PC-9 (cell line): ENCODE measurements at regions not wholly inside any gene's neighbourhood (a gene's known extent, or its start where the extent isn't known, plus 50 kb on each side); places are given as distances from the start of the nearest gene placed in this dataset.

ENCODE experiments used
- BruUV-seq: library from RNA; stranded (reverse); fragments of 400-500 nt; replicated peaks from 2 replicates; lab custom pipeline; 2021; lab: Mats Ljungman, UMichigan
- CTCF ChIA-PET: fragments of 300-600 bp; sonication (Branson Sonifier 250); formaldehyde crosslinking; loops from one replicate; lab custom pipeline; 2022; ENCODE audit warnings: antibody characterized with exemption; lab: Charles Lee
- POLR2A ChIA-PET: fragments of 300-600 bp; sonication (Branson Sonifier 250); formaldehyde crosslinking; loops from one replicate; lab custom pipeline; 2022; ENCODE audit warnings: antibody characterized with exemption; ENCODE audit not compliant: unreplicated experiment; lab: Charles Lee
- DNase-seq, 2 experiments: peaks; one replicate each; pipeline versions ENCODE4 v3.0.0 to v3.0.0-alpha.2; 2015 to 2022; ENCODE audit warnings: mixed read lengths in 1 of 2
- H2AFZ ChIP-seq: fragments of 200-600 bp; sonication (generic); 2 replicates; pipeline ENCODE4 v1.8.1; 2017; ENCODE audit warnings: antibody characterized with exemption
- H3F3A ChIP-seq: fragments of 200-600 bp; sonication (generic); 2 replicates; pipeline ENCODE4 v1.8.1; 2017; ENCODE audit warnings: antibody characterized with exemption, mild to moderate bottlenecking, low read depth; ENCODE audit not compliant: insufficient read depth
- H3K27ac ChIP-seq: fragments of 200-600 bp; sonication (generic); 2 replicates; pipeline ENCODE4 v1.6.1; 2016; ENCODE audit warnings: mixed run types
- H3K27me3 ChIP-seq: fragments of 200-600 bp; sonication (generic); 2 replicates; pipeline ENCODE4 v1.6.1; 2016; ENCODE audit warnings: low read depth, mixed run types; ENCODE audit not compliant: insufficient read depth
- H3K36me3 ChIP-seq: fragments of 200-600 bp; sonication (generic); 2 replicates; pipeline ENCODE4 v1.6.1; 2016; ENCODE audit warnings: low read depth, mixed run types
- H3K4me1 ChIP-seq: fragments of 200-600 bp; sonication (generic); replicated peaks from 2 replicates; pipeline ENCODE4 v1.6.1; 2016; ENCODE audit warnings: mixed run types; ENCODE audit not compliant: insufficient read depth
- H3K4me2 ChIP-seq: fragments of 200-600 bp; sonication (generic); 2 replicates; pipeline ENCODE4 v1.6.1; 2017; ENCODE audit warnings: mixed run types
- H3K4me3 ChIP-seq: fragments of 200-600 bp; sonication (generic); 2 replicates; pipeline ENCODE4 v1.6.1; 2016; ENCODE audit warnings: mixed run types
- H3K79me2 ChIP-seq: fragments of 200-600 bp; sonication (generic); 2 replicates; pipeline ENCODE4 v1.6.1; 2017; ENCODE audit warnings: low read depth, mixed run types
- H3K9me2 ChIP-seq: fragments of 200-600 bp; sonication (generic); 2 replicates; pipeline ENCODE4 v1.8.1; 2017; ENCODE audit warnings: mild to moderate bottlenecking; ENCODE audit not compliant: insufficient read depth
- H3K9me3 ChIP-seq: fragments of 200-600 bp; sonication (generic); 2 replicates; pipeline ENCODE4 v1.8.1; 2016; ENCODE audit warnings: low read depth; ENCODE audit not compliant: insufficient read depth
- H4K20me1 ChIP-seq: fragments of 200-600 bp; sonication (generic); 2 replicates; pipeline ENCODE4 v1.8.1; 2017; ENCODE audit not compliant: insufficient read depth
- CTCF ChIP-seq: fragments of 200-600 bp; sonication (generic); conservative IDR thresholded peaks from 2 replicates; pipeline ENCODE4 v1.6.1; 2017; ENCODE audit warnings: mixed run types, antibody characterized with exemption, mild to moderate bottlenecking, moderate library complexity
- EZH2 ChIP-seq: fragments of 200-600 bp; sonication (generic); IDR thresholded peaks from 2 replicates; pipeline ENCODE4 v1.8.0; 2017; ENCODE audit warnings: antibody characterized with exemption, low read depth
- intact Hi-C: fragments of 100-400 bp; cut with micrococcal nuclease; formaldehyde crosslinking; loops from one replicate; pipeline ENCODE4 v1.10.0; 2022; ENCODE audit not compliant: unreplicated experiment

GRCh38 chr2:48865704-48866103, 110.2 kb upstream of the LHCGR start:
- Histone ChIP-seq H3K4me3 (no peak overlapping the region), H3K36me3 (no peaks in the 10 kb centered on the region), H3K27ac (no peak overlapping the region), H3F3A (no peaks in the 10 kb centered on the region), H3K4me2 (no peak overlapping the region), H3K79me2 (no peaks in the 10 kb centered on the region), H3K9me2 (no peaks in the 10 kb centered on the region), H4K20me1 (no peaks in the 10 kb centered on the region), H3K4me1 (no peaks in the 10 kb centered on the region), H3K9me3 (no peaks in the 10 kb centered on the region), H2AFZ (no peak overlapping the region), H3K27me3 (no peaks in the 10 kb centered on the region)
- DNase-seq, result no peak
- intact Hi-C loops, result no loop called here
- TF ChIP-seq CTCF, result no peak
- TF ChIP-seq EZH2, result no peak
- ChIA-PET POLR2A (no interaction called here), CTCF (no interaction called here)
- BruUV-seq, result no TSS peak

- BruUV-seq, result no TSS peak
Measured at GRCh38 chr2:48860380-48860779, 104.9 kb upstream of the LHCGR start.

GRCh38 chr2:48856657-48857056, 101.1 kb upstream of the LHCGR start:
- no peak overlapping the region for H2AFZ ChIP-seq
- POLR2A ChIA-PET, result no interaction called here
- no peaks in the 10 kb centered on the region for H3K4me1 ChIP-seq
- peak in 1 of 2 experiments; percentile 6 for DNase-seq
- no peaks in the 10 kb centered on the region for H3K9me3 ChIP-seq
- no peak for TF ChIP-seq CTCF
- TF ChIP-seq EZH2, result no peak
- no TSS peak for BruUV-seq
- intact Hi-C loops, result no loop called here
- no peaks in the 10 kb centered on the region for H4K20me1 ChIP-seq
- H3K36me3 ChIP-seq, result no peaks in the 10 kb centered on the region
- CTCF ChIA-PET, result no interaction called here
- no peaks in the 10 kb centered on the region for H3F3A ChIP-seq
- H3K27ac ChIP-seq, result no peak overlapping the region
- H3K79me2 ChIP-seq, result no peaks in the 10 kb centered on the region
- no peak overlapping the region for H3K4me3 ChIP-seq
- H3K4me2 ChIP-seq, result no peak overlapping the region
- no peaks in the 10 kb centered on the region for H3K27me3 ChIP-seq
- no peaks in the 10 kb centered on the region for H3K9me2 ChIP-seq

More at GRCh38 chr2:48860380-48860779, 104.9 kb upstream of the LHCGR start:
- Histone ChIP-seq H3K4me3 (no peak overlapping the region), H3K27me3 (no peaks in the 10 kb centered on the region), H3K36me3 (no peaks in the 10 kb centered on the region), H3K9me2 (no peaks in the 10 kb centered on the region), H3K27ac (no peak overlapping the region), H3K79me2 (no peaks in the 10 kb centered on the region), H4K20me1 (no peaks in the 10 kb centered on the region), H3K9me3 (no peaks in the 10 kb centered on the region), H2AFZ (no peak overlapping the region), H3K4me2 (no peak overlapping the region), H3K4me1 (no peaks in the 10 kb centered on the region), H3F3A (no peaks in the 10 kb centered on the region)
- POLR2A ChIA-PET, result no interaction called here
- CTCF ChIA-PET, result no interaction called here
- intact Hi-C loops, result no loop called here
- TF ChIP-seq EZH2, result no peak
- TF ChIP-seq CTCF, result no peak
- DNase-seq, result no peak
